OCI-LY7 (cell line): ENCODE measurements at regions not wholly inside any gene's neighbourhood (a gene's known extent, or its start where the extent isn't known, plus 50 kb on each side); places are given as distances from the start of the nearest gene placed in this dataset.

ENCODE experiments used
- BruUV-seq: library from RNA; stranded (reverse); fragments of 400-500 nt; replicated peaks from 2 replicates; lab custom pipeline; 2021; lab: Mats Ljungman, UMichigan
- CTCF ChIA-PET: fragments of 300-600 bp; sonication (Branson Sonifier 250); formaldehyde crosslinking; loops from one replicate; lab custom pipeline; 2022; ENCODE audit warnings: antibody characterized with exemption; ENCODE audit not compliant: unreplicated experiment; lab: Charles Lee
- POLR2A ChIA-PET: fragments of 300-600 bp; sonication (Branson Sonifier 250); formaldehyde crosslinking; loops from one replicate; lab custom pipeline; 2022; ENCODE audit warnings: antibody characterized with exemption; lab: Charles Lee
- DNase-seq: peaks from one replicate; pipeline ENCODE4 v3.0.0-alpha.2; 2015; ENCODE audit warnings: low spot score
- H2AFZ ChIP-seq: fragments of 200-600 bp; sonication (generic), shearing (Covaris generic); 2 replicates; pipeline ENCODE4 v1.6.1; 2014; ENCODE audit warnings: mild to moderate bottlenecking, antibody characterized with exemption, low read length, moderate library complexity
- H3K27ac ChIP-seq: fragments of 200-600 bp; sonication (generic); 2 replicates; pipeline ENCODE4 v1.5.1; 2014; ENCODE audit warnings: mixed run types, low read depth, mild to moderate bottlenecking, moderate library complexity, low read length, inconsistent platforms; ENCODE audit not compliant: poor library complexity, severe bottlenecking
- H3K36me3 ChIP-seq: fragments of 200-600 bp; sonication (generic); 2 replicates; pipeline ENCODE4 v1.6.1; 2014; ENCODE audit warnings: mild to moderate bottlenecking, antibody characterized with exemption, low read length, moderate library complexity, mixed read lengths; ENCODE audit not compliant: insufficient read depth
- H3K4me1 ChIP-seq: fragments of 200-600 bp; sonication (generic); 2 replicates; pipeline ENCODE4 v1.5.1; 2014; ENCODE audit warnings: mild to moderate bottlenecking, low read length; ENCODE audit not compliant: insufficient read depth, poor library complexity, severe bottlenecking
- H3K4me2 ChIP-seq: fragments of 200-600 bp; sonication (generic); 2 replicates; pipeline ENCODE4 v1.6.1; 2014; ENCODE audit warnings: mild to moderate bottlenecking, low read length
- H3K4me3 ChIP-seq: fragments of 200-600 bp; sonication (generic); 2 replicates; pipeline ENCODE4 v1.5.1; 2014; ENCODE audit warnings: mild to moderate bottlenecking, low read depth, low read length; ENCODE audit not compliant: poor library complexity, severe bottlenecking
- H3K79me2 ChIP-seq: fragments of 200-600 bp; sonication (generic); 2 replicates; pipeline ENCODE4 v1.6.1; 2016; ENCODE audit warnings: low read depth, mild to moderate bottlenecking, low read length, moderate library complexity, mixed read lengths; ENCODE audit not compliant: insufficient read depth
- H3K9me2 ChIP-seq: fragments of 200-600 bp; sonication (generic); 2 replicates; pipeline ENCODE4 v1.6.1; 2016; ENCODE audit warnings: mild to moderate bottlenecking, low read length, mixed read lengths; ENCODE audit not compliant: insufficient read depth
- H3K9me3 ChIP-seq: fragments of 200-600 bp; sonication (generic); 2 replicates; pipeline ENCODE4 v1.6.1; 2014; ENCODE audit warnings: mild to moderate bottlenecking, mixed run types, low read length, mixed read lengths
- H4K20me1 ChIP-seq: fragments of 200-600 bp; sonication (generic); 2 replicates; pipeline ENCODE4 v1.6.1; 2014; ENCODE audit warnings: mild to moderate bottlenecking, antibody characterized with exemption, low read length, moderate library complexity, mixed read lengths; ENCODE audit not compliant: insufficient read depth
- CTCF ChIP-seq: fragments of 200-600 bp; sonication (generic); conservative IDR thresholded peaks from 2 replicates; pipeline ENCODE4 v1.5.1; 2014; ENCODE audit warnings: mild to moderate bottlenecking, antibody characterized with exemption, low read length, moderate library complexity, mixed read lengths
- EZH2phosphoT487 ChIP-seq: fragments of 200-600 bp; sonication (generic); IDR thresholded peaks from 2 replicates; pipeline ENCODE4 v1.6.1; 2018; ENCODE audit warnings: low read depth, borderline replicate concordance, mild to moderate bottlenecking, mixed run types, antibody characterized with exemption, low read length, moderate library complexity, mixed read lengths
- intact Hi-C: fragments of 100-400 bp; cut with micrococcal nuclease; formaldehyde crosslinking; loops from one replicate; pipeline ENCODE4 v1.10.0; 2022; ENCODE audit not compliant: unreplicated experiment

- H3K79me2 ChIP-seq, result no peaks in the 10 kb centered on the region
- H3K9me3 ChIP-seq, result no peaks in the 10 kb centered on the region
- CTCF ChIA-PET, result no interaction called here
- no peak overlapping the region for H2AFZ ChIP-seq
- H3K4me1 ChIP-seq, result no peaks in the 10 kb centered on the region
- no TSS peak for BruUV-seq
- H3K9me2 ChIP-seq, result no peaks in the 10 kb centered on the region
- intact Hi-C loops, result no loop called here
- no peak overlapping the region for H3K4me2 ChIP-seq
- H4K20me1 ChIP-seq, result no peaks in the 10 kb centered on the region
- H3K27ac ChIP-seq, result no peak overlapping the region
- no peak overlapping the region for H3K4me3 ChIP-seq
- DNase-seq, result no peak
- POLR2A ChIA-PET, result no interaction called here
- no peak for TF ChIP-seq CTCF
- TF ChIP-seq EZH2phosphoT487, result no peak
- H3K36me3 ChIP-seq, result no peaks in the 10 kb centered on the region
Measured at GRCh38 chr15:80342148-80342547, 62.0 kb upstream of the ARNT2 start.

- ChIA-PET POLR2A (no interaction called here), CTCF (no interaction called here)
- H3K4me2 ChIP-seq, result no peak overlapping the region
- H3K36me3 ChIP-seq, result no peaks in the 10 kb centered on the region
- H3K79me2 ChIP-seq, result no peaks in the 10 kb centered on the region
- no TSS peak for BruUV-seq
- no peak overlapping the region for H3K4me3 ChIP-seq
- H3K9me3 ChIP-seq, result no peaks in the 10 kb centered on the region
- H3K4me1 ChIP-seq, result no peaks in the 10 kb centered on the region
- DNase-seq, result no peak
- intact Hi-C loops, result no loop called here
- no peaks in the 10 kb centered on the region for H4K20me1 ChIP-seq
- H3K9me2 ChIP-seq, result no peaks in the 10 kb centered on the region
- no peak overlapping the region for H3K27ac ChIP-seq
- TF ChIP-seq CTCF (no peak), EZH2phosphoT487 (no peak)
- no peak overlapping the region for H2AFZ ChIP-seq
Measured at GRCh38 chr15:80343554-80343992, 60.6 kb upstream of the ARNT2 start.

GRCh38 chr15:80350941-80351610, 53.1 kb upstream of the ARNT2 start:
- no peak for DNase-seq
- Histone ChIP-seq H3K79me2 (no peaks in the 10 kb centered on the region), H2AFZ (no peak overlapping the region), H3K4me2 (no peak overlapping the region), H3K9me3 (no peaks in the 10 kb centered on the region), H3K36me3 (no peaks in the 10 kb centered on the region), H3K27ac (no peak overlapping the region), H3K9me2 (no peaks in the 10 kb centered on the region), H4K20me1 (no peaks in the 10 kb centered on the region), H3K4me1 (no peaks in the 10 kb centered on the region), H3K4me3 (no peak overlapping the region)
- TF ChIP-seq EZH2phosphoT487 (no peak), CTCF (no peak)
- ChIA-PET POLR2A (interaction anchor here (0.6 kb wide), 1 partner anchor 274 kb away, joined by 3 read pairs; no protein-coding TSS in a partner anchor), CTCF (no interaction called here)
- intact Hi-C loops, result no loop called here
- no TSS peak for BruUV-seq
